ENCODE measurements at regions not wholly inside any gene's neighbourhood (a gene's known extent, or its start where the extent isn't known, plus 50 kb on each side); places are given as distances from the start of the nearest gene placed in this dataset.

GRCh38 chr15:95757171-95757570 lies 573.3 kb upstream of the NR2F2 start:
- no peak for TF ChIP-seq CHD1 (IDR thresholded peaks at IDR 0.05; ENCODE audit: low read depth, low read length)
- no peak for TF ChIP-seq SUZ12 (IDR thresholded peaks at IDR 0.05; ENCODE audit: low read length)
- no peak for TF ChIP-seq ATF2 (IDR thresholded peaks at IDR 0.05; ENCODE audit: low read length)
- TF ChIP-seq CREB1 (IDR thresholded peaks at IDR 0.05) = no peak
- TF ChIP-seq RFX5 (IDR thresholded peaks at IDR 0.05; ENCODE audit: borderline replicate concordance, low read depth, low read length) = no peak

Measured in H1 (cell line).